ENCODE measurements at regions not wholly inside any gene's neighbourhood (a gene's known extent, or its start where the extent isn't known, plus 50 kb on each side); places are given as distances from the start of the nearest gene placed in this dataset.

DNA sequence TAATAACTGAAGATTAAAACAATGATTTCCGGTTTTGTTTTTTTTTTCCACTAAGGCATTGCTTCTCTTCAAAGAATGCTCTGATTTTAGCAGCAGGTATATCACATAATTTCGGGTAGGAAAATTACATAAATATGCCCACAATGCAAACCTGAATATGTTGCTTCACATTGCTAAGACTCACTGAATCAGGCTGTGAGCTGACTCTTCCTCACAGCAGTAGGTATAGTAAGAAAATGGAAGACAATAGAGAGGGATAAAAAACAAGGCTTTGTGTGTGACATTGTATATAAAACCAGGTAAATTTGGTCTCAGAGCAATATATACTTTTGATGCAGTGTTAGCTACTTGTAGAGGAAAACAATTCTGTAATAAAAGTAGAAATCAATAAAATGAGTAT, 1355.0 kb downstream of the OLFM4 start:
- intact Hi-C loops (cut with DNase I; ENCODE audit: low total_unique reads) = no loop called here
- Histone ChIP-seq H3K9me3 (peaks cover 0 to 8% (median under 1%) of the 10 kb centered on the region in 8 donors), H3K4me3 (no peak overlapping the region), H3K27me3 (replicated peaks in 1 of 7) (no peaks in the 10 kb centered on the region), H3K4me1 (no peaks in the 10 kb centered on the region), H3K36me3 (no peaks in the 10 kb centered on the region), H3K27ac (no peak overlapping the region)
- WGBS, 5 donors = 52 to 63% (median 59%) methylated on average over 2 of the region's 2 CpGs
- TF ChIP-seq, protein P1, sequence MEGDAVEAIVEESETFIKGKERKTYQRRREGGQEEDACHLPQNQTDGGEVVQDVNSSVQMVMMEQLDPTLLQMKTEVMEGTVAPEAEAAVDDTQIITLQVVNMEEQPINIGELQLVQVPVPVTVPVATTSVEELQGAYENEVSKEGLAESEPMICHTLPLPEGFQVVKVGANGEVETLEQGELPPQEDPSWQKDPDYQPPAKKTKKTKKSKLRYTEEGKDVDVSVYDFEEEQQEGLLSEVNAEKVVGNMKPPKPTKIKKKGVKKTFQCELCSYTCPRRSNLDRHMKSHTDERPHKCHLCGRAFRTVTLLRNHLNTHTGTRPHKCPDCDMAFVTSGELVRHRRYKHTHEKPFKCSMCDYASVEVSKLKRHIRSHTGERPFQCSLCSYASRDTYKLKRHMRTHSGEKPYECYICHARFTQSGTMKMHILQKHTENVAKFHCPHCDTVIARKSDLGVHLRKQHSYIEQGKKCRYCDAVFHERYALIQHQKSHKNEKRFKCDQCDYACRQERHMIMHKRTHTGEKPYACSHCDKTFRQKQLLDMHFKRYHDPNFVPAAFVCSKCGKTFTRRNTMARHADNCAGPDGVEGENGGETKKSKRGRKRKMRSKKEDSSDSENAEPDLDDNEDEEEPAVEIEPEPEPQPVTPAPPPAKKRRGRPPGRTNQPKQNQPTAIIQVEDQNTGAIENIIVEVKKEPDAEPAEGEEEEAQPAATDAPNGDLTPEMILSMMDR (IDR thresholded peaks at IDR 0.05 in 8 of 11, conservative IDR thresholded peaks at IDR 0.05 in 3 of 11) = no peak
- no peak for TF ChIP-seq POLR2AphosphoS5 (IDR thresholded peaks at IDR 0.05)
- no peak for TF ChIP-seq POLR2A (IDR thresholded peaks at IDR 0.05)
- DNase-seq = no peak

DNA sequence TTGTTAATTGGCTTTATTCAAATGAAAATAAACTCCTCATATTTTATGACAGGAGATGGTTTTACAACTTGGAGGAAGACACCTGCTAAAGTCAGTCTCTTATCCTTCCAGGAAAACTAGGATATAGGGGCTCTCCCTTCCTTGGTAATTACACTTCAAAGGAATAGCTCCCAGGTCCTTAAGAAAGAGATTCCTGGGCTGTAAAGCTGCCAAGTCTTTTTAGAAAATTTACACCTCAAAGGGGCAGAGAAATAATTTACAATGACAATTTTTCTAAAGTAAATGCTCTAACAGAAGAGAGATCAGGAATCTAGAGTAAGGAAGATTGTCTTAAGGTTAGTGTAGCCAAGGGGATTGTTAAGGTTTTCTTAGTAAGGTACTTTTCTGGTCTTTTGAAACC, 1359.0 kb downstream of the OLFM4 start:
- intact Hi-C loops (cut with DNase I; ENCODE audit: low total_unique reads) = no loop called here

GRCh38 chr13:54390841-54391240, 1362.2 kb downstream of the OLFM4 start:
- WGBS, 5 donors = 84 to 92% (median 89%) methylated on average over 2 of the region's 2 CpGs
- Histone ChIP-seq H3K4me1 (no peaks in the 10 kb centered on the region), H3K27me3 (replicated peaks in 1 of 7) (no peaks in the 10 kb centered on the region), H3K4me3 (no peak overlapping the region), H3K27ac (no peak overlapping the region), H3K9me3 (peaks cover 0 to 10% (median 0%) of the 10 kb centered on the region in 8 donors), H3K36me3 (no peaks in the 10 kb centered on the region)
- intact Hi-C loops (cut with DNase I; ENCODE audit: low total_unique reads) = no loop called here
- DNase-seq = no peak
- TF ChIP-seq POLR2A (IDR thresholded peaks at IDR 0.05) (no peak), POLR2AphosphoS5 (IDR thresholded peaks at IDR 0.05) (no peak)
- TF ChIP-seq, protein P1 (IDR thresholded peaks at IDR 0.05 in 8 of 11, conservative IDR thresholded peaks at IDR 0.05 in 3 of 11) = no peak

More for the DNA sequence above, 1359.0 kb downstream of the OLFM4 start:
- Histone ChIP-seq H3K4me1 (no peaks in the 10 kb centered on the region), H3K36me3 (no peaks in the 10 kb centered on the region), H3K9me3 (peaks cover 0 to 10% (median 0%) of the 10 kb centered on the region in 8 donors), H3K27me3 (replicated peaks in 1 of 7) (no peaks in the 10 kb centered on the region), H3K27ac (no peak overlapping the region), H3K4me3 (no peak overlapping the region)
- TF ChIP-seq, protein P1 (IDR thresholded peaks at IDR 0.05 in 8 of 11, conservative IDR thresholded peaks at IDR 0.05 in 3 of 11) = no peak
- no peak for TF ChIP-seq POLR2A (IDR thresholded peaks at IDR 0.05)
- no peak for TF ChIP-seq POLR2AphosphoS5 (IDR thresholded peaks at IDR 0.05)
- DNase-seq = no peak

DNA sequence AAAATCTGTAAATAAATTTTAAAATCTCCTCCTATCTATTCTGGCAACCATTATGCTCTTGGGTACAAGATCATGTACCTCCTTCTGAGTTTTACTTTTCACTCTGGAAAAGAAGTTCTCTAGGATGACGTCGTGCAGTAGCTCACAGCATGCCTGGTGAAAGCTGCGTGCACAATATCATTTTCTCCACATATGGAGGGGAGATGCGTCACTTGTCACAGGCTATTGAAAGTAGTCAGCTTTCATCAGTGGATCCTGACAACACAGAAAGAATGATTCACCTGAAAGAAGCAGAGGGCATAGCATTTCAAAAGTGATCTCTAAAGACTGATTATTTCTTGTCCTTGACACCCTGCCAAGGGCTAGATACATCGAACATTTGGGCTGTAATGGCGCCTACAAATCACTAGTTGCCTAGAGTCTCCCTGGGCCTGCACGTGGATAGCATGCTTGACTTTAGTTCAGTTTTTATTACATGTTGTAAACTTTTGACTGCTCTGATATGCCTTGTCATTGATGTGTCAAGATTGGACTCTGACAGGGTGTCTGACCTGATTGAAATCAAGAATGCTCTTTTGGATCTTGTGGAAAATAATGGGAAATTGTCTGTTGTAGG, 1365.6 kb downstream of the OLFM4 start:
- intact Hi-C loops (cut with DNase I; ENCODE audit: low total_unique reads) = no loop called here
- Histone ChIP-seq H3K36me3 (no peaks in the 10 kb centered on the region), H3K4me1 (no peaks in the 10 kb centered on the region), H3K4me3 (no peak overlapping the region), H3K9me3 (peaks cover 0 to 8% (median 0%) of the 10 kb centered on the region in 8 donors), H3K27me3 (replicated peaks in 1 of 7) (no peaks in the 10 kb centered on the region), H3K27ac (no peak overlapping the region)
- DNase-seq = no peak
- WGBS, 5 donors = 63 to 82% (median 66%) methylated on average over 7 of the region's 7 CpGs
- TF ChIP-seq POLR2A (IDR thresholded peaks at IDR 0.05) (no peak), POLR2AphosphoS5 (IDR thresholded peaks at IDR 0.05) (no peak)
- TF ChIP-seq, protein P1 (IDR thresholded peaks at IDR 0.05 in 8 of 11, conservative IDR thresholded peaks at IDR 0.05 in 3 of 11) = no peak

All from spleen (tissue), 11 donors.